OCI-LY3 (cell line): ENCODE measurements at regions not wholly inside any gene's neighbourhood (a gene's known extent, or its start where the extent isn't known, plus 50 kb on each side); places are given as distances from the start of the nearest gene placed in this dataset.

Experiments
- EZH2phosphoT487 ChIP-seq: fragments of 200-600 bp; shearing (Covaris generic); IDR thresholded peaks from 2 replicates; pipeline ENCODE4 v1.6.1; 2018; ENCODE audit warnings: antibody characterized with exemption, mixed run types, low read depth
- TF ChIP-seq, protein P1 (sequence below): fragments of 200-600, 300-600 bp; sonication (generic); IDR thresholded peaks from 2 replicates; pipeline ENCODE4 v1.5.1; 2014; ENCODE audit warnings: antibody characterized with exemption, low read length, low read depth

DNA sequence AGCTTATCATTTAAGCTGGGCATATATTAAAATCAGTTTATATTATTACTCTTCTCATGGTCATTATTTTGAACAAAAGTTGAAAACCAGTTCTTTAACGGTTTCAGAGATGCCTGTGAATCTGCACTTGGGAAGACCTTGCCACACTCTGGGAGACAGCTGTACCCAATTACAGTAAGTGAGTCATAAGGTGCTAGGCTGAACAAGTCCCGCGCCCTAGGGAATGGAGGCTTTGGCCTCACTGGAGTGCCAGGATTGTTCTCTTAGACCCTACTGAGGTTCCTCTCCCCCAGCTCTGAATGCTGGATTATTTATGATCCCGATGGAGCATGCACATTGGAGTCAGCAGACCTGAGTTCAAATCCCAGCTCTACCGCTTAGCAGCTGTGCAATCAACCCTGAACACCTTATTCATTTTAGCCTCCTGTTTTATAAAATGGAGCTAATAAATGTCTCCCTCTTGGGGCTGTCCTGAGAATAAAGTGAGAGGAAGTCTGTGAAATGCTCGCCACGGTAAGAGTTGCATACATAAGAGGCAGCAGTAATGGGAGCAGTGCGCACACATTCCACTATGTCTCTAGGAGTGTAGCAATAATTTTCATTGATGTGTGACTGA is 266.2 kb downstream of the FOXD2 start:
- TF ChIP-seq, protein P1, sequence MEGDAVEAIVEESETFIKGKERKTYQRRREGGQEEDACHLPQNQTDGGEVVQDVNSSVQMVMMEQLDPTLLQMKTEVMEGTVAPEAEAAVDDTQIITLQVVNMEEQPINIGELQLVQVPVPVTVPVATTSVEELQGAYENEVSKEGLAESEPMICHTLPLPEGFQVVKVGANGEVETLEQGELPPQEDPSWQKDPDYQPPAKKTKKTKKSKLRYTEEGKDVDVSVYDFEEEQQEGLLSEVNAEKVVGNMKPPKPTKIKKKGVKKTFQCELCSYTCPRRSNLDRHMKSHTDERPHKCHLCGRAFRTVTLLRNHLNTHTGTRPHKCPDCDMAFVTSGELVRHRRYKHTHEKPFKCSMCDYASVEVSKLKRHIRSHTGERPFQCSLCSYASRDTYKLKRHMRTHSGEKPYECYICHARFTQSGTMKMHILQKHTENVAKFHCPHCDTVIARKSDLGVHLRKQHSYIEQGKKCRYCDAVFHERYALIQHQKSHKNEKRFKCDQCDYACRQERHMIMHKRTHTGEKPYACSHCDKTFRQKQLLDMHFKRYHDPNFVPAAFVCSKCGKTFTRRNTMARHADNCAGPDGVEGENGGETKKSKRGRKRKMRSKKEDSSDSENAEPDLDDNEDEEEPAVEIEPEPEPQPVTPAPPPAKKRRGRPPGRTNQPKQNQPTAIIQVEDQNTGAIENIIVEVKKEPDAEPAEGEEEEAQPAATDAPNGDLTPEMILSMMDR, result peak; percentile 26
- TF ChIP-seq EZH2phosphoT487, result no peak
